ENCODE measurements at regions not wholly inside any gene's neighbourhood (a gene's known extent, or its start where the extent isn't known, plus 50 kb on each side); places are given as distances from the start of the nearest gene placed in this dataset.

GRCh38 chr13:44180876-44181536, 192.6 kb upstream of the SERP2 start (continued):
- no peak for TF ChIP-seq ZNF462 (CRISPR knock-in tag; IDR thresholded peaks at IDR 0.05)
- no peak for TF ChIP-seq JUNB (IDR thresholded peaks at IDR 0.05; ENCODE audit: unreplicated experiment)
- TF ChIP-seq ZNF331 (CRISPR knock-in tag; IDR thresholded peaks at IDR 0.05; ENCODE audit: low read depth): no peak

GRCh38 chr13:44181931-44182330, 191.7 kb upstream of the SERP2 start:
- no peaks in the 10 kb centered on the region for H4K20me1 ChIP-seq (replicated peaks; ENCODE audit: insufficient read depth)
- no peaks in the 10 kb centered on the region for H3K27me3 ChIP-seq (ENCODE audit: insufficient read depth)
- no peaks in the 10 kb centered on the region for H3K36me3 ChIP-seq (ENCODE audit: insufficient read depth)
- no peaks in the 10 kb centered on the region for H3K4me1 ChIP-seq (ENCODE audit: insufficient read depth)
- Mint-ChIP-seq H3K9me3 (0 out of 3 replicates have a peak, but pooled peaks cover 3% of the 10 kb centered on the region), H3K36me3 (ENCODE audit: low read depth) (no peaks in the 10 kb centered on the region), H3K4me1 (no peaks in the 10 kb centered on the region), H3K27me3 (ENCODE audit: insufficient read depth, low read depth, poor library complexity) (peaks cover 9% of the 10 kb centered on the region), H3K4me3 (no peak overlapping the region), H3K27ac (no peak overlapping the region)
- H3K79me2 ChIP-seq (replicated peaks; ENCODE audit: insufficient read depth): no peaks in the 10 kb centered on the region
- TF ChIP-seq NANOG (IDR thresholded peaks at IDR 0.05; ENCODE audit: borderline replicate concordance): no peak
- no peaks in the 10 kb centered on the region for H3F3A ChIP-seq (replicated peaks; ENCODE audit: low read depth)
- ATAC-seq (no peak), DNase-seq (ENCODE audit: low spot score) (no peak)
- H2AFZ ChIP-seq: no peak overlapping the region; the same call in 1 of the 2 replicates
- H3K27ac ChIP-seq (ENCODE audit: low read depth): no peak overlapping the region
- peaks cover 10% of the 10 kb centered on the region for H3K9me2 ChIP-seq (ENCODE audit: insufficient read depth)
- H3K4me3 ChIP-seq: no peak overlapping the region
- no peak overlapping the region for H3K4me2 ChIP-seq
